ENCODE measurements at regions not wholly inside any gene's neighbourhood (a gene's known extent, or its start where the extent isn't known, plus 50 kb on each side); places are given as distances from the start of the nearest gene placed in this dataset.

DNA sequence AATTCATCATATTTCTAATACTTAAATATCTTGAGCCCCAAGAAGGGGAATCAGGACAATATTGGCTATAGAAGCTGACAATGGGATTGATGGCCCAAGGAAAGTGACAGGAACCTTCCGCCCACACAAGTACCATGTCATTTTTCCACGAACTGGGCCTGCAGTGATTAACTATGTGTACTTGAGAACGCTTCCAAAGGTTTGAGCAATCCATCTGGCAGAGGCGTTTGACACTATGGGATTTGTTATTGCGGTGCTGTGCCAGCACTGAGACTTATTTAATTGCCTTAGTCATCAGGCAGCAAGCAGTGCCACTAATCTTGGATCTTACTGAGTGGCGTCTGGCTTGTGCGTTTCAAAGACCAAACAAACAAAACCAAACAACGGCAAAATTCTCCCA, 135.6 kb upstream of the UST start (continued):
- TF ChIP-seq, protein P1, sequence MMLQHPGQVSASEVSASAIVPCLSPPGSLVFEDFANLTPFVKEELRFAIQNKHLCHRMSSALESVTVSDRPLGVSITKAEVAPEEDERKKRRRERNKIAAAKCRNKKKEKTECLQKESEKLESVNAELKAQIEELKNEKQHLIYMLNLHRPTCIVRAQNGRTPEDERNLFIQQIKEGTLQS (IDR thresholded peaks at IDR 0.05) = no peak
- TF ChIP-seq, protein P2, sequence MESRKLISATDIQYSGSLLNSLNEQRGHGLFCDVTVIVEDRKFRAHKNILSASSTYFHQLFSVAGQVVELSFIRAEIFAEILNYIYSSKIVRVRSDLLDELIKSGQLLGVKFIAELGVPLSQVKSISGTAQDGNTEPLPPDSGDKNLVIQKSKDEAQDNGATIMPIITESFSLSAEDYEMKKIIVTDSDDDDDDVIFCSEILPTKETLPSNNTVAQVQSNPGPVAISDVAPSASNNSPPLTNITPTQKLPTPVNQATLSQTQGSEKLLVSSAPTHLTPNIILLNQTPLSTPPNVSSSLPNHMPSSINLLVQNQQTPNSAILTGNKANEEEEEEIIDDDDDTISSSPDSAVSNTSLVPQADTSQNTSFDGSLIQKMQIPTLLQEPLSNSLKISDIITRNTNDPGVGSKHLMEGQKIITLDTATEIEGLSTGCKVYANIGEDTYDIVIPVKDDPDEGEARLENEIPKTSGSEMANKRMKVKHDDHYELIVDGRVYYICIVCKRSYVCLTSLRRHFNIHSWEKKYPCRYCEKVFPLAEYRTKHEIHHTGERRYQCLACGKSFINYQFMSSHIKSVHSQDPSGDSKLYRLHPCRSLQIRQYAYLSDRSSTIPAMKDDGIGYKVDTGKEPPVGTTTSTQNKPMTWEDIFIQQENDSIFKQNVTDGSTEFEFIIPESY (IDR thresholded peaks at IDR 0.05; ENCODE audit: extremely low read depth, insufficient replicate concordance, low read length) = no peak
- no peak for TF ChIP-seq POLR2AphosphoS5 (IDR thresholded peaks at IDR 0.05; ENCODE audit: low read depth, low read length)
- no peak for TF ChIP-seq ELF1 (IDR thresholded peaks at IDR 0.05; ENCODE audit: borderline replicate concordance, low read depth)
- no peak for TF ChIP-seq EZH2phosphoT487 (IDR thresholded peaks at IDR 0.05; ENCODE audit: borderline replicate concordance)
- TF ChIP-seq CEBPB (IDR thresholded peaks at IDR 0.05; ENCODE audit: low read depth) = no peak
- TF ChIP-seq SRF (IDR thresholded peaks at IDR 0.05; ENCODE audit: low read depth) = no peak

DNA sequence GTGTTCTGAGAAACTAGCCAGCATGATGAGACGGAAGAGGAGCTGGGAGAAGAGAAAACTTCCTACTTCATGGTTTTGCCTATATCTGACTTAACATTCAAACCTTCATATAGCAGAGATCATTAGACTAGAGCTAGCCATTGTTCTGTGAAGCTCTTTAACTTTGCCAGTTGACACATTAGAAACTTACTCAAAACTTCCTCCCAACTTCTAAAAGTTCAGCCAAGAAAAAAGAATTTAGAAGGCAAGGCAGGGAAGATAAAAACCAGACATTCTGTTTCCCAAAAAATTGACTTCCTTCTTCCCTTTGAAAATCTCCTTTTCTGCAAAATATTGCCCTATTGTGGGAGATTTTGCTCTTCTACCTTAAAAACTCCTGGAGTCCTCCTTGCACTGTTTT, 134.8 kb upstream of the UST start:
- no peaks in the 10 kb centered on the region for H3K79me2 ChIP-seq (ENCODE audit: insufficient read depth, low read length)
- TF ChIP-seq SRF (IDR thresholded peaks at IDR 0.05; ENCODE audit: low read depth) (no peak), POLR2AphosphoS5 (IDR thresholded peaks at IDR 0.05; ENCODE audit: low read depth, low read length) (no peak), ZFX (IDR thresholded peaks at IDR 0.05) (no peak), EZH2phosphoT487 (IDR thresholded peaks at IDR 0.05; ENCODE audit: borderline replicate concordance) (no peak), FOSL1 (IDR thresholded peaks at IDR 0.05; ENCODE audit: low read depth) (no peak), JUND (IDR thresholded peaks at IDR 0.05) (no peak), CBX3 (IDR thresholded peaks at IDR 0.05; ENCODE audit: low read depth) (no peak)
- TF ChIP-seq, protein P3, sequence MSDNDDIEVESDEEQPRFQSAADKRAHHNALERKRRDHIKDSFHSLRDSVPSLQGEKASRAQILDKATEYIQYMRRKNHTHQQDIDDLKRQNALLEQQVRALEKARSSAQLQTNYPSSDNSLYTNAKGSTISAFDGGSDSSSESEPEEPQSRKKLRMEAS (IDR thresholded peaks at IDR 0.05) = no peak
- TF ChIP-seq, protein P2 (IDR thresholded peaks at IDR 0.05; ENCODE audit: extremely low read depth, insufficient replicate concordance, low read length) = no peak
- TF ChIP-seq, protein P1 (IDR thresholded peaks at IDR 0.05) = no peak
- ATAC-seq = no peak
- H3K36me3 ChIP-seq (ENCODE audit: control insufficient read depth in 1 of 2, insufficient read depth in 2 of 2, low read length in 2 of 2) = no peaks in the 10 kb centered on the region
- no peak overlapping the region for H3K4me2 ChIP-seq (ENCODE audit: low read length)
- ChIA-PET RAD21 (ENCODE audit: low non-redundant PET in 1 of 2, low total read pairs in 2 of 2, uncharacterized antibody in 2 of 2, unreplicated experiment in 2 of 2) (no interaction called here), CTCF (no interaction called here), POLR2A (no interaction called here)
- H4K20me1 ChIP-seq (ENCODE audit: insufficient read depth) = no peaks in the 10 kb centered on the region
- H3K9me2 ChIP-seq (ENCODE audit: insufficient read depth) = no peaks in the 10 kb centered on the region
- no peak overlapping the region for H3K27ac ChIP-seq (ENCODE audit: low read depth, low read length)
- H2AFZ ChIP-seq (ENCODE audit: low read depth, low read length, poor library complexity, severe bottlenecking) = no peak overlapping the region
- H3K9ac ChIP-seq (ENCODE audit: low read length) = no peak overlapping the region
- H3K4me1 ChIP-seq (ENCODE audit: control insufficient read depth in 1 of 2, insufficient read depth in 2 of 2, low read length in 2 of 2) = no peaks in the 10 kb centered on the region
- no peaks in the 10 kb centered on the region for H3K9me3 ChIP-seq (ENCODE audit: control insufficient read depth in 1 of 2, insufficient read depth in 1 of 2, low read depth in 1 of 2, low read length in 2 of 2)
- intact Hi-C loops (cut with micrococcal nuclease) = no loop called here
- DNase-seq (ENCODE audit: low read depth, low spot score) = no peak
- no TSS peak for BruUV-seq (replicated peaks)
- H3K4me3 ChIP-seq (replicated peaks in 1 of 2; ENCODE audit: low read depth in 1 of 2, low read length in 2 of 2) = no peak overlapping the region
- no peaks in the 10 kb centered on the region for H3K27me3 ChIP-seq (ENCODE audit: insufficient read depth, low read length)
